Adrenal gland (tissue), 9 donors: ENCODE measurements at regions not wholly inside any gene's neighbourhood (a gene's known extent, or its start where the extent isn't known, plus 50 kb on each side); places are given as distances from the start of the nearest gene placed in this dataset.

Source experiments
- DNase-seq, 7 donors: peaks; one replicate each; pipeline ENCODE4 v3.0.0-alpha.2; 2019 to 2020
- H3K27ac ChIP-seq, 5 donors: fragments of 200-600 bp; sonication (generic) in 4 of 5; 1 replicate in 3 of 5; 2 replicates in 2 of 5; pipeline versions ENCODE4 v1.5.1 to v1.8.0; 2016 to 2020; ENCODE audit warnings: mild to moderate bottlenecking in 1 of 5
- H3K27me3 ChIP-seq: fragments of 200-600 bp; 2 replicates; pipeline ENCODE4 v1.8.0; 2021
- H3K36me3 ChIP-seq, 2 donors: fragments of 200-600 bp; replicated peaks in 1 of 2; 1 replicate in 1 of 2; 2 replicates in 1 of 2; pipeline versions ENCODE4 v1.5.1 to v1.8.0; 2018 to 2022
- H3K4me1 ChIP-seq, 2 donors: fragments of 200-600 bp; replicated peaks in 1 of 2; 1 replicate in 1 of 2; 2 replicates in 1 of 2; pipeline versions ENCODE4 v1.5.1 to v1.8.0; 2018 to 2021
- H3K4me3 ChIP-seq, 4 donors: fragments of 200-600 bp; sonication (generic) in 3 of 4; one replicate each; pipeline ENCODE4 v1.5.1; 2016 to 2018
- H3K9me3 ChIP-seq, 3 donors: fragments of 200-600 bp; sonication (generic) in 1 of 3; replicated peaks in 1 of 3; 1 replicate in 2 of 3; 2 replicates in 1 of 3; pipeline versions ENCODE4 v1.5.1 to v1.8.0; 2016 to 2021
- CTCF ChIP-seq, 6 experiments: fragments of 450-650 bp in 4 of 6; fragments of 200-600 bp in 2 of 6; sonication (generic) in 1 of 6; IDR thresholded peaks; 1 replicate in 5 of 6; 2 replicates in 1 of 6; pipeline versions ENCODE4 v1.5.1 to v1.8.0; 2016 to 2021; ENCODE audit warnings: antibody characterized with exemption in 6 of 6, mild to moderate bottlenecking in 2 of 6, moderate library complexity in 1 of 6
- POLR2A ChIP-seq, 2 donors: fragments of 450-650 bp; IDR thresholded peaks; one replicate each; pipeline ENCODE4 v1.6.1; 2017; ENCODE audit warnings: antibody characterized with exemption in 2 of 2, mild to moderate bottlenecking in 2 of 2, moderate library complexity in 1 of 2
- WGBS, 4 donors: extraction: QIAGEN DNeasy Blood & Tissue Kit in 2 of 4; methylation state at CpG; one replicate each; pipeline versions ENCODE4 v1.1.5 to v1.1.7; 2013 to 2017; 5-methylcytosine and 5-hydroxymethylcytosine counted together
- intact Hi-C, 2 donors: fragments of 100-400 bp; cut with DNase I; formaldehyde crosslinking; loops; one replicate each; pipeline versions ENCODE4 v1.14.1 to v1.15.0; 2022 to 2023
- donor health status: healthy with polysubstance abuse.
- donor health status: Bipolar disorder and iron deficiency.
- donor health status: DM: yes; HTN: yes; CAD: no.
- donor health status: DM: no; HTN: no; CAD: no.
- donor health status: DM: no; HTN: no; CAD: no.

GRCh38 chr16:62254847-62255246, 218.6 kb upstream of the CDH8 start:
- Histone ChIP-seq H3K4me3 (no peak overlapping the region), H3K27me3 (no peaks in the 10 kb centered on the region), H3K36me3 (no peaks in the 10 kb centered on the region), H3K4me1 (no peaks in the 10 kb centered on the region), H3K27ac (no peak overlapping the region), H3K9me3 (no peaks in the 10 kb centered on the region)
- DNase-seq = no peak
- intact Hi-C loops = no loop called here
- TF ChIP-seq CTCF (IDR thresholded peaks at IDR 0.05) (no peak), POLR2A (IDR thresholded peaks at IDR 0.05) (no peak)

DNA sequence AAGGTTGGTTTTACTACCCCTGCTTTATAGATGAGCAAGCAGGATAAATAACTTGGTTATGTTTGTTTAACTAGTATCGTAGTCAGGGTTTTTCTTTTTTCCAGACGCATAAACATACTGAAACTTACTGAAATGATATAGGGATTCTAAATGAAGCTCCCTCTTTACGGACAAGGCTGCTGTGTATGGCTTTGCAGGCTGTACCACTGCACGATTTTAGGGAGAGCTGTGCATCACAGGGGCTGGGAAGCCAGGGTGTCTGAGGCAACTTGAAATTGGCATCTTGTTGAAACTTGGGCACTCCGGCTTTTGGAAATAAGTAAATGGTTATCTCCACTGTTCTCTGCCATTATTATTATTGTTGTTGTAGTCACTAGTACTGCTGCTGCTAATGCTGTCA, 218.1 kb upstream of the CDH8 start:
- H3K27ac ChIP-seq = no peak overlapping the region
- intact Hi-C loops = no loop called here
- TF ChIP-seq CTCF (IDR thresholded peaks at IDR 0.05) = no peak
- no peaks in the 10 kb centered on the region for H3K4me1 ChIP-seq
- H3K9me3 ChIP-seq = no peaks in the 10 kb centered on the region
- 64 to 85% (median 77%) methylated on average over 5 of the region's 5 CpGs for WGBS, 4 donors
- H3K36me3 ChIP-seq = no peaks in the 10 kb centered on the region
- H3K27me3 ChIP-seq = no peaks in the 10 kb centered on the region
- no peak overlapping the region for H3K4me3 ChIP-seq
- no peak for DNase-seq

DNA sequence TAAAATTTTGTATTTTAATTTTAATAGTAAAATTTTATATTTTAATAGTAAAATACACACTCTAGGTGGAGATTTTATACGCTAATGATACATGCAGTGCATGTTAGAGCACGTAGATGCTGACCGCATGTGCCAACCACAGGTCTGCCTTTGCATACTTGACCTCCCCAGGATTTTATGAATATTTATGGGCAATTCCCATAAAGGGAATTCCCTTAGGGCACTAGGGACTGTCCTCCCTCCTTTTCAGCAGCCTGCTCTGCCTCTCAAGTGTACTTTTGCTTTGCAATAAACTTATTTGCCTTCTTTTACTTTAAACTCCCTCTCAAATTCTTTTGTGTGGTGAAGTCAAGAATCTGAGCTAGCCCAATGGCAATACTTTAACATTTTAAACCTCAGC, 217.7 kb upstream of the CDH8 start:
- Histone ChIP-seq H3K4me1 (no peaks in the 10 kb centered on the region), H3K4me3 (no peak overlapping the region), H3K27me3 (no peaks in the 10 kb centered on the region), H3K27ac (no peak overlapping the region), H3K36me3 (no peaks in the 10 kb centered on the region), H3K9me3 (no peaks in the 10 kb centered on the region)
- intact Hi-C loops = no loop called here
- no peak for DNase-seq
- 92 to 94% (median 93%) methylated on average over 3 of the region's 3 CpGs for WGBS, 4 donors
- TF ChIP-seq CTCF (IDR thresholded peaks at IDR 0.05) (no peak), POLR2A (IDR thresholded peaks at IDR 0.05) (no peak)

DNA sequence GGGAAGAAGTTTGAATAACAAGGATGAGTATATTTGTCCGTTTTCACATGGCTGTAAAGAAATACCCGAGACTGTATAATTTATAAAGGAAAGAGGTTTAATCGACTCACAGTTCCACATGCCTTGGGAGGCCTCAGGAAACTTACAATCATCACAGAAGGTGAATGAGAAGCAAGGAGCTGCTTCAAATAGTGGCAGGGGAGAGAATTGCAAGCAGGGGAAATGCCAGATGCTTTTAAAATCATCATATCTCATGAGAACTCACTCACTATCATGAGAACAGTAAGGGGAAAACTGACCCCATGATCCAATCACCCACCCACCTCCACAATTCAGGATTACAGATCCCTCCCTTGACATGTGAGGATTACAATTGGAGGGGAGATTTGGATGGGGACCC, 212.8 kb upstream of the CDH8 start:
- no peaks in the 10 kb centered on the region for H3K9me3 ChIP-seq
- intact Hi-C loops = no loop called here
- no peak for DNase-seq
- no peaks in the 10 kb centered on the region for H3K27me3 ChIP-seq
- TF ChIP-seq POLR2A (IDR thresholded peaks at IDR 0.05) = no peak
- no peak for TF ChIP-seq CTCF (IDR thresholded peaks at IDR 0.05)
- 81 to 85% (median 82%) methylated on average over 3 of the region's 3 CpGs for WGBS, 4 donors
- H3K27ac ChIP-seq = no peak overlapping the region
- H3K4me1 ChIP-seq = no peaks in the 10 kb centered on the region
- H3K4me3 ChIP-seq = no peak overlapping the region
- no peaks in the 10 kb centered on the region for H3K36me3 ChIP-seq
